Activated T-helper 17 cell treated with anti-CD3 and anti-CD28 coated beads, Interleukin-2, amount 50 U/mL, for 72 hours (primary cell): ENCODE measurements at regions not wholly inside any gene's neighbourhood (a gene's known extent, or its start where the extent isn't known, plus 50 kb on each side); places are given as distances from the start of the nearest gene placed in this dataset.

ENCODE experiments used
- ATAC-seq: fragments of 150-1000 bp; cut with Tn5 transposase; replicated peaks from 2 replicates; pipeline ENCODE4 v1.10.0; 2021; ENCODE audit warnings: mild to moderate bottlenecking, moderate library complexity
- H3K27ac Mint-ChIP-seq: one replicate; pipeline ENCODE4 v1.8.0; 2022; ENCODE audit warnings: mixed read lengths
- H3K27me3 Mint-ChIP-seq: one replicate; pipeline ENCODE4 v1.8.0; 2022; ENCODE audit warnings: mixed read lengths
- H3K36me3 Mint-ChIP-seq: one replicate; pipeline ENCODE4 v1.8.0; 2022; ENCODE audit warnings: low read depth, mild to moderate bottlenecking, mixed read lengths
- H3K4me1 Mint-ChIP-seq: one replicate; pipeline ENCODE4 v1.8.0; 2022; ENCODE audit warnings: mixed read lengths
- H3K4me3 Mint-ChIP-seq: one replicate; pipeline ENCODE4 v1.8.0; 2022; ENCODE audit warnings: mild to moderate bottlenecking, mixed read lengths
- H3K9me3 Mint-ChIP-seq: one replicate; pipeline ENCODE4 v1.8.0; 2022; ENCODE audit warnings: mixed read lengths

DNA sequence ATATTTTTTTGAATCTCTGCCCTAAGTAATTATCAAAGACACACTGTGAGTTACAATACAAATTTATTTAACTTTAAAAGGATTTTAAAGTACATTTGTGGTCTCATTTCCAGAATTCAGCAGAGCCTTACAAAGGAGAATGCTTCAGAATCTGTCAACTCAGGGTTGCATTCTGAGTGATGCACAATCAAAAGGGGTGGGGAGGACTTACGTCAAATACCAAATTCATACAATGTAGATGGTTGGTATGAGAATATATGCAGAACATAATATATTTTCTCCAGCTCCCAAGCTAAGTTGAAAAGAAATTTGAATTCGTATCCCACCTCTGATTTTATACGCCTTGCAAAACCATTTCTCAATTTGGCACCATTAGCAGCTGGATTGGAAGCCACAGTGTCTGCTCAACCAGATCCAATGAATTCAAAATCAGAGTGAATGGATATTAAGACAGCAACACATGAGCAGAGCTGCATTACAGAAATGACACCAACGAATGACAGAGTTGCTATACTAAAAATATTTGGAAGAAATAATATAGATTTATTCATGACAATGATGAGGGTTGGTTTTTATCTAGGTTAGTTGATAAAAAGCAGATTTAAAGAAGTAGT is 110.4 kb upstream of the CFAP20DC start:
- H3K9me3 Mint-ChIP-seq, result no peaks in the 10 kb centered on the region
- no peaks in the 10 kb centered on the region for H3K36me3 Mint-ChIP-seq
- peaks cover 6% of the 10 kb centered on the region for H3K27me3 Mint-ChIP-seq
- no peaks in the 10 kb centered on the region for H3K4me1 Mint-ChIP-seq
- H3K27ac Mint-ChIP-seq, result no peak overlapping the region
- ATAC-seq, result no peak
- no peak overlapping the region for H3K4me3 Mint-ChIP-seq

- Mint-ChIP-seq H3K27ac (no peak overlapping the region), H3K4me3 (no peak overlapping the region)
- ATAC-seq, result no peak
These were observed 103.8 kb upstream of the CFAP20DC start for GRCh38 chr3:59153648-59154047.

GRCh38 chr3:59152943-59153342 is 103.1 kb upstream of the CFAP20DC start:
- H3K4me1 Mint-ChIP-seq, result no peaks in the 10 kb centered on the region
- H3K27ac Mint-ChIP-seq, result no peak overlapping the region
- no peak for ATAC-seq
- H3K4me3 Mint-ChIP-seq, result no peak overlapping the region
- peaks cover under 1% of the 10 kb centered on the region for H3K9me3 Mint-ChIP-seq
- H3K27me3 Mint-ChIP-seq, result peaks cover 26% of the 10 kb centered on the region
- no peaks in the 10 kb centered on the region for H3K36me3 Mint-ChIP-seq

More at GRCh38 chr3:59153648-59154047, 103.8 kb upstream of the CFAP20DC start:
- no peaks in the 10 kb centered on the region for H3K4me1 Mint-ChIP-seq
- no peaks in the 10 kb centered on the region for H3K36me3 Mint-ChIP-seq
- no peaks in the 10 kb centered on the region for H3K9me3 Mint-ChIP-seq
- peaks cover 26% of the 10 kb centered on the region for H3K27me3 Mint-ChIP-seq

DNA sequence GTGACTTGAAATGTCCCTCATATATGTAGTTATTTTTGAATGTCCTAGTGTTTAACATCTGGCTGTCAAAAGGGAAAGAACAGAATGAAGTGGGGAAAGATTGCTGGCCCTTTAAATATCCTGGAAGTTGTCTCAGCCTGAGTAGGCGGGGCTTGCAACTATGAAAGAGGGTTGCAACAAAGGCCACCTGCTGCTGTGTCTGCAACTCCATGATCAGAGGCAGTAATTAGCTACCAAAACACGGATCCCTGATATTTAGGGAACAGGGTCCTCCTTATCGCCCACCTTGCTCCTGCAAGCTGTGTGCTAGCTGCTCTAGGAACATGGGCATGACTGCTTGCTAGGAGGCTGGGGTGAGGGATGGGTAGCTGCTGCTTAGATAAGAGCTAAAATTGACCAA is 100.2 kb upstream of the CFAP20DC start:
- Mint-ChIP-seq H3K4me3 (no peak overlapping the region), H3K27me3 (peaks cover 23% of the 10 kb centered on the region), H3K4me1 (no peaks in the 10 kb centered on the region), H3K27ac (no peak overlapping the region), H3K9me3 (peaks cover 8% of the 10 kb centered on the region), H3K36me3 (no peaks in the 10 kb centered on the region)
- no peak for ATAC-seq

DNA sequence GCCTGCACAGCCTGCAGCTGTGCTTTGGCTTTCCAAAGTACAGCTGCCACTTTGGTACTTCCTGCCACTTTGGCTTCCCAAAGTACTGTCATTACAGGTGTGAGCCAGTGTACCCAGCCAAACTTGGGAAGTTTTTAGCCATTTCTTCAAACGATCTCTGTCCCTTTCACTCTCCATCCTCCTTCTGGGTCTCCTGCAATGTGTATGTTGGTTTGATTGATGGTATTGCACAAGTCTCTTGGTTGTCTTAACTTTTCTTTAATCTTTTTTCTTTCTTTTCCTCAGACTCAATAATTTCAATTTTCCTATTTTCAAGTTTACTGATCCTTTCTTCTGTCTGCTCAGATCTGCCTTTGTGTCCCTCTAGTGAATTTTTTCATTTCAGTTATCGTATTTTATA is 99.3 kb upstream of the CFAP20DC start:
- H3K4me1 Mint-ChIP-seq, result no peaks in the 10 kb centered on the region
- H3K27ac Mint-ChIP-seq, result no peak overlapping the region
- no peaks in the 10 kb centered on the region for H3K36me3 Mint-ChIP-seq
- H3K4me3 Mint-ChIP-seq, result no peak overlapping the region
- H3K27me3 Mint-ChIP-seq, result peaks cover 23% of the 10 kb centered on the region
- peaks cover 8% of the 10 kb centered on the region for H3K9me3 Mint-ChIP-seq
- ATAC-seq, result no peak

DNA sequence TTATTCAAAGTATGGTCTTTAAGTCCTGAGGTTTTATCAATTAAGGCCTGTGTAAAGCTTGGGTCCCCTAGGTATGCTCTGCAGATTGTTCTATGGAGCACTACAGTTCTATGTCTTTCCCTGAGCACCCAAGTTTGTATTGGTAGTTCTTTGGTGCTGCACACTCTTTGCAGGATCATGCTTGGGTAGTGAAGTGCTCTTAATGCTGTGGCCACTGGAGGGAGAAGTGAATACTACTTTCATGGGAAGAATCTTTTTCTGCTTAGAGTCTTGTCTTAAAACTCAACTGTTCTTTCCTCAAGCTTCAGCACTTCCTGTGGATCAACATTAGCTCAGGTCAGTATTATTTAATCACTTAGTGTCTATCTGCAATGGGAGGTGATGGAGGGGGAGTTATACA is 93.6 kb upstream of the CFAP20DC start:
- no peak for ATAC-seq
- H3K9me3 Mint-ChIP-seq, result peaks cover 8% of the 10 kb centered on the region
- no peak overlapping the region for H3K4me3 Mint-ChIP-seq
- H3K4me1 Mint-ChIP-seq, result no peaks in the 10 kb centered on the region
- peaks cover 4% of the 10 kb centered on the region for H3K27me3 Mint-ChIP-seq
- no peaks in the 10 kb centered on the region for H3K36me3 Mint-ChIP-seq
- H3K27ac Mint-ChIP-seq, result no peak overlapping the region

GRCh38 chr3:59142556-59142955 is 92.7 kb upstream of the CFAP20DC start:
- H3K9me3 Mint-ChIP-seq, result peaks cover 3% of the 10 kb centered on the region
- H3K4me1 Mint-ChIP-seq, result no peaks in the 10 kb centered on the region
- no peak for ATAC-seq
- H3K27ac Mint-ChIP-seq, result no peak overlapping the region
- no peaks in the 10 kb centered on the region for H3K36me3 Mint-ChIP-seq
- no peak overlapping the region for H3K4me3 Mint-ChIP-seq
- H3K27me3 Mint-ChIP-seq, result peaks cover 4% of the 10 kb centered on the region

- Mint-ChIP-seq H3K4me3 (no peak overlapping the region), H3K27ac (no peak overlapping the region), H3K4me1 (no peaks in the 10 kb centered on the region), H3K36me3 (no peaks in the 10 kb centered on the region), H3K27me3 (no peaks in the 10 kb centered on the region), H3K9me3 (no peaks in the 10 kb centered on the region)
- no peak for ATAC-seq
These were observed 89.1 kb upstream of the CFAP20DC start for GRCh38 chr3:59138966-59139365.

GRCh38 chr3:59137415-59137814 is 87.6 kb upstream of the CFAP20DC start:
- H3K9me3 Mint-ChIP-seq, result no peaks in the 10 kb centered on the region
- H3K36me3 Mint-ChIP-seq, result no peaks in the 10 kb centered on the region
- peaks cover 5% of the 10 kb centered on the region for H3K27me3 Mint-ChIP-seq
- H3K27ac Mint-ChIP-seq, result no peak overlapping the region
- no peaks in the 10 kb centered on the region for H3K4me1 Mint-ChIP-seq
- ATAC-seq, result no peak
- H3K4me3 Mint-ChIP-seq, result no peak overlapping the region

- ATAC-seq, result no peak
- Mint-ChIP-seq H3K4me3 (no peak overlapping the region), H3K36me3 (no peaks in the 10 kb centered on the region), H3K9me3 (no peaks in the 10 kb centered on the region), H3K27ac (no peak overlapping the region), H3K4me1 (no peaks in the 10 kb centered on the region), H3K27me3 (peaks cover 5% of the 10 kb centered on the region)
These were observed 86.3 kb upstream of the CFAP20DC start for GRCh38 chr3:59136081-59136480.

DNA sequence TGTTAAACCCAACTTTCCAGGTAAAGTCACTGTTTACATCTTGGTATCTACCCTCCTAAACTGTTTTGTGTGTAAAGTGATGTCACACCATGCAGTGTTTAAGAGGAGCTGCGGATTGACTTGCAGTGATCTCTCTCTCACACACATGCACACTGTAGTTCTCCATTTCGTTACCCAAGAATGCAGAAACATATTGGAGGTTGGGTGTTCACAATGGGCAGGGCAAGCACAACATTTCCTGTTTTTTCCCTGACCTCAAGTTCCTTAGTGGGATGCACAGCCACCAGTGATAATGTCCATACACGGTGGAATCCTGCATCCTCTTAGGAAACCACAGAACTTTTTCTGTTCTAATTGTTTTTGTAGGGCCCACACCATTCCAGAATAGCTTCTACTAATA is 85.3 kb upstream of the CFAP20DC start:
- Mint-ChIP-seq H3K4me3 (no peak overlapping the region), H3K36me3 (no peaks in the 10 kb centered on the region), H3K9me3 (no peaks in the 10 kb centered on the region), H3K27me3 (peaks cover 5% of the 10 kb centered on the region), H3K27ac (no peak overlapping the region), H3K4me1 (no peaks in the 10 kb centered on the region)
- no peak for ATAC-seq

DNA sequence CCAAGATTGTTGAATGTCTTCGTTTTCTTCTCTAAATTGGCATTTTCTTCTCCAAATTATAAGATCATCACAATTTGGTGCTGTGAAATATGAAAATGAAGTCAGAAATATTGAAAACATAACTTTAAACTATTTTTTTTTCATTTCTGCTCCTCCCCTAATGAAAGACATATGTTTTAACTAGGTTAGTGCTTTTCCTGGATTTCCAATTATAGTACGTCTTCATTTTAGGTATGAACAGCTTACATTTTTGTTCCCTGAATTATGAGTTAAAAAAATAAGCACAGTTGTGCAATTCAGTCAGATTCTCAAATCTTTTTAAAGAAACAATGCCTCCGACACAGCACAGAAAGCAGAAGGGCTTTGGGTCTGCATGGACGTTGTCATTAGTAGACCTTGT is 83.5 kb upstream of the CFAP20DC start:
- no peak overlapping the region for H3K27ac Mint-ChIP-seq

GRCh38 chr3:59131016-59131766 is 81.4 kb upstream of the CFAP20DC start:
- Mint-ChIP-seq H3K36me3 (no peaks in the 10 kb centered on the region), H3K27me3 (peaks cover 5% of the 10 kb centered on the region), H3K4me1 (no peaks in the 10 kb centered on the region), H3K4me3 (no peak overlapping the region), H3K27ac (no peak overlapping the region), H3K9me3 (no peaks in the 10 kb centered on the region)
- no peak for ATAC-seq

More for the DNA sequence above, 83.5 kb upstream of the CFAP20DC start:
- Mint-ChIP-seq H3K36me3 (no peaks in the 10 kb centered on the region), H3K27me3 (peaks cover 5% of the 10 kb centered on the region), H3K4me1 (no peaks in the 10 kb centered on the region), H3K9me3 (no peaks in the 10 kb centered on the region), H3K4me3 (no peak overlapping the region)
- no peak for ATAC-seq

GRCh38 chr3:59128685-59129084 is 78.9 kb upstream of the CFAP20DC start:
- Mint-ChIP-seq H3K9me3 (no peaks in the 10 kb centered on the region), H3K4me1 (no peaks in the 10 kb centered on the region), H3K27ac (no peak overlapping the region), H3K36me3 (no peaks in the 10 kb centered on the region), H3K27me3 (peaks cover 5% of the 10 kb centered on the region), H3K4me3 (no peak overlapping the region)
- no peak for ATAC-seq

DNA sequence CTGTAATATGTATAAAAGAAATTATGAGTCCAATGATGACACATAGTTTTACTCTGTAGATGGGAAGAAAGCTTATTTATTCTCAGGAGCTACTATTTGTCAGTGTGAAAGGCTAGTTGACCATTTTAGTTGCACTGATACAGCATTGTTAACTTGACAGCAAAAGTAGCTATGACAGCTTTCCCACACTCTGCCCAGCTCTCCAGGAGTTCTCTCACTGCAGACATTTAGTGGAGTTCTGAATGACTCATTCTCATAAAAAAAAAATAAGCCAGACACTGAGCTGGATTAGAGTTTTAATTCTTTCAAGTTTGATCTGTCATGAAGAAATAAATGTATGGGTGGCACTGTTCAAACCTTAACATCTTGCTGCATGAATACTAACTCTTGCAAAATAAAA is 77.2 kb upstream of the CFAP20DC start:
- no peaks in the 10 kb centered on the region for H3K4me1 Mint-ChIP-seq
- H3K27ac Mint-ChIP-seq, result no peak overlapping the region
- no peak overlapping the region for H3K4me3 Mint-ChIP-seq
- no peaks in the 10 kb centered on the region for H3K36me3 Mint-ChIP-seq
- no peaks in the 10 kb centered on the region for H3K9me3 Mint-ChIP-seq
- no peak for ATAC-seq
- no peaks in the 10 kb centered on the region for H3K27me3 Mint-ChIP-seq
